HG03280 (cell line): ENCODE measurements at regions not wholly inside any gene's neighbourhood (a gene's known extent, or its start where the extent isn't known, plus 50 kb on each side); places are given as distances from the start of the nearest gene placed in this dataset.

Experiments used
- ATAC-seq: cut with Tn5 transposase; IDR thresholded peaks from one replicate; pipeline ENCODE4 v1.9.1; 2021; ENCODE audit warnings: mild to moderate bottlenecking, moderate library complexity; ENCODE audit not compliant: unreplicated experiment

- ATAC-seq: no peak
These were observed 317.1 kb upstream of the FERMT1 start for GRCh38 chr20:6439737-6440442.

GRCh38 chr20:6434131-6434530 is 311.3 kb upstream of the FERMT1 start:
- ATAC-seq: no peak

GRCh38 chr20:6430381-6430780 is 307.6 kb upstream of the FERMT1 start:
- no peak for ATAC-seq

GRCh38 chr20:6426287-6426891 is 303.6 kb upstream of the FERMT1 start:
- no peak for ATAC-seq

- ATAC-seq: no peak
These were observed 298.8 kb upstream of the FERMT1 start for GRCh38 chr20:6421321-6422248.

GRCh38 chr20:6420336-6420735 is 297.5 kb upstream of the FERMT1 start:
- ATAC-seq: no peak

- peak; percentile 68 for ATAC-seq
These were observed 295.9 kb upstream of the FERMT1 start for GRCh38 chr20:6418732-6419131.

- ATAC-seq: no peak
These were observed 293.5 kb upstream of the FERMT1 start for GRCh38 chr20:6416371-6416770.

- ATAC-seq: no peak
These were observed 288.8 kb upstream of the FERMT1 start for GRCh38 chr20:6411651-6412050.

- no peak for ATAC-seq
These were observed 287.9 kb upstream of the FERMT1 start for GRCh38 chr20:6410721-6411120.

- ATAC-seq: no peak
These were observed 284.3 kb upstream of the FERMT1 start for GRCh38 chr20:6407163-6407562.

GRCh38 chr20:6401893-6402557 is 279.2 kb upstream of the FERMT1 start:
- no peak for ATAC-seq

GRCh38 chr20:6397115-6397514 is 274.3 kb upstream of the FERMT1 start:
- ATAC-seq: no peak

- no peak for ATAC-seq
These were observed 272.9 kb upstream of the FERMT1 start for GRCh38 chr20:6395695-6396094.

GRCh38 chr20:6388671-6389197 is 265.9 kb upstream of the FERMT1 start:
- no peak for ATAC-seq

GRCh38 chr20:6384956-6385486 is 262.2 kb upstream of the FERMT1 start:
- ATAC-seq: no peak

GRCh38 chr20:6384380-6384779 is 261.6 kb upstream of the FERMT1 start:
- no peak for ATAC-seq

- no peak for ATAC-seq
These were observed 259.1 kb upstream of the FERMT1 start for GRCh38 chr20:6381887-6382286.

GRCh38 chr20:6362245-6362644 is 239.4 kb upstream of the FERMT1 start:
- no peak for ATAC-seq

- no peak for ATAC-seq
These were observed 237.9 kb upstream of the FERMT1 start for GRCh38 chr20:6360766-6361165.
